Nephron progenitor cell (in vitro differentiated cells): ENCODE measurements at regions not wholly inside any gene's neighbourhood (a gene's known extent, or its start where the extent isn't known, plus 50 kb on each side); places are given as distances from the start of the nearest gene placed in this dataset.
"Not testable (repeated sequence)": the region's sequence is repeated elsewhere in the genome, so short reads cannot be mapped to it uniquely, and the experiment has no call there.

Experiments used
- DNase-seq: peaks from one replicate; pipeline ENCODE4 v3.0.0; 2021
- H3K27ac Mint-ChIP-seq: 2 replicates; pipeline ENCODE4 v1.8.0; 2021; ENCODE audit warnings: mild to moderate bottlenecking, moderate library complexity, mixed read lengths
- H3K27me3 Mint-ChIP-seq: 2 replicates; pipeline ENCODE4 v1.8.0; 2021; ENCODE audit warnings: mild to moderate bottlenecking, low read depth, mixed read lengths; ENCODE audit not compliant: poor library complexity
- H3K36me3 Mint-ChIP-seq: 2 replicates; pipeline ENCODE4 v1.8.0; 2021; ENCODE audit warnings: low read depth, mixed read lengths
- H3K4me1 Mint-ChIP-seq: 2 replicates; pipeline ENCODE4 v1.8.0; 2021; ENCODE audit warnings: mixed read lengths
- H3K4me3 Mint-ChIP-seq: 2 replicates; pipeline ENCODE4 v1.8.0; 2021; ENCODE audit warnings: mild to moderate bottlenecking, moderate library complexity, mixed read lengths
- H3K9me3 Mint-ChIP-seq: 2 replicates; pipeline ENCODE4 v1.8.0; 2021; ENCODE audit warnings: mild to moderate bottlenecking, moderate library complexity, mixed read lengths
- TF ChIP-seq, protein P1 (sequence below): fragments of 200-600 bp; sonication (generic); IDR thresholded peaks from 2 replicates; pipeline ENCODE4 v1.5.0; 2021; ENCODE audit warnings: antibody characterized with exemption

DNA sequence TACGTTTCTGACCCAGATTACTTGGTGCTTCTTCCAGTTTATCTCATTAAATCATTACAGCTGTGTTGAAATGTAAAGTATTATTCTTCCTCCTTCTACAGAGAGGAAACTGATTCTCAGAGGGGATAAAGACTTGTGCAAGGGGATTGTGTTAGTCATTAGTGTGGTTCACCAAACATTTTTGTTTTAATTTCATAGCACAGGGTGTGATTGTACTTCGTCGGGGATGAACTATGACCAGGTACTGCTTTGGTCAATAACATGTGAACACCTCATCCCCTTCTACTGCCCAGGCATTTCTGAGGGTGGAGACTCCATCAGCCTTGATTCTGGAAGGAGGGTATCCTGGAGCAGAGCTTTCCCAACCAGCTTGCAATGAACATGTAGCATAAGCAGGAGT lies 120.2 kb upstream of the ALX4 start:
- no peak for DNase-seq
- H3K27me3 Mint-ChIP-seq, result peaks cover 62% of the 10 kb centered on the region
- H3K27ac Mint-ChIP-seq, result no peak overlapping the region
- TF ChIP-seq, protein P1, sequence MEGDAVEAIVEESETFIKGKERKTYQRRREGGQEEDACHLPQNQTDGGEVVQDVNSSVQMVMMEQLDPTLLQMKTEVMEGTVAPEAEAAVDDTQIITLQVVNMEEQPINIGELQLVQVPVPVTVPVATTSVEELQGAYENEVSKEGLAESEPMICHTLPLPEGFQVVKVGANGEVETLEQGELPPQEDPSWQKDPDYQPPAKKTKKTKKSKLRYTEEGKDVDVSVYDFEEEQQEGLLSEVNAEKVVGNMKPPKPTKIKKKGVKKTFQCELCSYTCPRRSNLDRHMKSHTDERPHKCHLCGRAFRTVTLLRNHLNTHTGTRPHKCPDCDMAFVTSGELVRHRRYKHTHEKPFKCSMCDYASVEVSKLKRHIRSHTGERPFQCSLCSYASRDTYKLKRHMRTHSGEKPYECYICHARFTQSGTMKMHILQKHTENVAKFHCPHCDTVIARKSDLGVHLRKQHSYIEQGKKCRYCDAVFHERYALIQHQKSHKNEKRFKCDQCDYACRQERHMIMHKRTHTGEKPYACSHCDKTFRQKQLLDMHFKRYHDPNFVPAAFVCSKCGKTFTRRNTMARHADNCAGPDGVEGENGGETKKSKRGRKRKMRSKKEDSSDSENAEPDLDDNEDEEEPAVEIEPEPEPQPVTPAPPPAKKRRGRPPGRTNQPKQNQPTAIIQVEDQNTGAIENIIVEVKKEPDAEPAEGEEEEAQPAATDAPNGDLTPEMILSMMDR, result no peak
- no peaks in the 10 kb centered on the region for H3K36me3 Mint-ChIP-seq
- H3K9me3 Mint-ChIP-seq, result no peaks in the 10 kb centered on the region
- H3K4me1 Mint-ChIP-seq, result peaks cover 7% of the 10 kb centered on the region
- no peak overlapping the region for H3K4me3 Mint-ChIP-seq

DNA sequence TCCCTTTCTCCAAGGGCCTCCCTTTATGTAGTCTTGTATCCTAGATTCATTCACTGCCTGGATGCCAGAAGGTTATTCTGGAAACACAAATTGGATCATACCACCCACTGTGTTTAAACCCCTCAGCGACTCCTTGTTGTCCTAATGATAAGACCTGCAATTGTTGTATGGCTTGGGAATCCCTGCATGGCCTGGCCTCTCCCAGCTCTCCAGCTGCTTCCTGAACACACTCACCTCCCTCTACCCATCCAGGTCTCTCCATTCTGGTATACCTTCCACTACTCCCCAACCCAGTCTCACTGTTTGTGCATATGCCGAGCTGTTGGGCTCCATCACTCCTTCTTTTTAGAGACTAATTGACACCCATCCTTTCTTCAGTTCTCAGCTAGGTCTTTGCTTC lies 124.3 kb upstream of the ALX4 start:
- H3K36me3 Mint-ChIP-seq, result no peaks in the 10 kb centered on the region
- H3K4me3 Mint-ChIP-seq, result no peak overlapping the region
- H3K27ac Mint-ChIP-seq, result no peak overlapping the region
- DNase-seq, result no peak
- peaks cover 67% of the 10 kb centered on the region for H3K27me3 Mint-ChIP-seq
- TF ChIP-seq, protein P1, result no peak
- H3K4me1 Mint-ChIP-seq, result no peaks in the 10 kb centered on the region
- H3K9me3 Mint-ChIP-seq, result peaks cover 1% of the 10 kb centered on the region

DNA sequence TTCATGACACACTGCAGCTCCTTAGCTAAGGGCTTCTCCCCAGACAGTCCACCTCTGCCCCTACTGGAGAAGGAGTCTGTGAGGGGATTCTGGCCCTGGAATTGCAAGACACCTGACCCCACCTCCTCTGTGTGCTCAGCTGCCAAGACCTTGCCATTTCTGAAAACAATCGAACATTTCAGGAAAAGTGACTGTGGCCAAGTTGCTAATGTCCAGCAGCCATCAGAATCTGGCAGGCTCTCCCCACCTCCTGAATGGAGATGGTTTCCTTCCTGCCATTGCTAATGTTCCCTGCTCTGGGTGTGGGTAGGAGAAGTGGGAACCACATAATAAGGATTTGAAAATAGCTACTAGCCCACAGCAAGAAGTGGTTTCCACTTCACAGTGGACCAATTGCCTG lies 127.2 kb upstream of the ALX4 start:
- Mint-ChIP-seq H3K9me3 (peaks cover 30% of the 10 kb centered on the region), H3K36me3 (no peaks in the 10 kb centered on the region), H3K4me3 (no peak overlapping the region), H3K27ac (no peak overlapping the region), H3K4me1 (no peaks in the 10 kb centered on the region), H3K27me3 (peaks cover 63% of the 10 kb centered on the region)
- TF ChIP-seq, protein P1, result no peak
- no peak for DNase-seq

DNA sequence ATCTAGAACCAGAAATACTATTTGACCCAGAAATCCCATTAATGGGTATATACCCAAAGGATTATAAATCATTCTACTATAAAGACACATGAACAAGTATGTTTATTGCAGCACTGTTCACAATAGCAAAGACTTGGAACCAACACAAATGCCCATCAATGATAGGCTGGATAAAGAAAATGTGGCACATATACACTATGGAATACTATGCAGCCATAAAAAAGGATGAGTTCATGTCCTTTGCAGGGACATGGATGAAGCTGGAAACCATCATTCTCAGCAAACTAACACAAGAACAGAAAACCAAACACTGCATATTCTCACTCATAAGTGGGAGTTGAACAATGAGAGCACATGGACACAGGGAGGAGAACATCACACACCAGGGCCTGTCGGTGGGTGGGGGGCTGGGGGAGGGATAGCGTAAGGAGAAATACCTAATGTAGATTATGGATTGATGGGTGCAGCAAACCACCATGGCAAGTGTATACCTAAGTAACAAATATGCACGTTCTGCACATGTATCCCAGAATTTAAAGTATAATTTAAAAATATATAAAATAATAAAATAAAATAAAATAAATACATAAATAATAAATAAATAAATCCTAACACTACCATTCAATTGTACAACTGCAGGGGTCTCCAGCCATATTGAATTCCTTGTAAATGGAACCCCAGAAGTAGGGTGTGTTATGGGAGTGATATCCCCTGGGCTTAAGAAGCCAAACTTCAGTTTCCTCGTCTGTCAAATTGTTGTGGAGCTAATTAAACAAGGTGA lies 122.4 kb upstream of the CD82 start:
- H3K36me3 Mint-ChIP-seq, H3K27ac Mint-ChIP-seq, H3K4me3 Mint-ChIP-seq, DNase-seq, H3K4me1 Mint-ChIP-seq: not testable (repeated sequence)
- H3K27me3 Mint-ChIP-seq, result peaks cover 41% of the 10 kb centered on the region
- H3K9me3 Mint-ChIP-seq, result peaks cover 43% of the 10 kb centered on the region

DNA sequence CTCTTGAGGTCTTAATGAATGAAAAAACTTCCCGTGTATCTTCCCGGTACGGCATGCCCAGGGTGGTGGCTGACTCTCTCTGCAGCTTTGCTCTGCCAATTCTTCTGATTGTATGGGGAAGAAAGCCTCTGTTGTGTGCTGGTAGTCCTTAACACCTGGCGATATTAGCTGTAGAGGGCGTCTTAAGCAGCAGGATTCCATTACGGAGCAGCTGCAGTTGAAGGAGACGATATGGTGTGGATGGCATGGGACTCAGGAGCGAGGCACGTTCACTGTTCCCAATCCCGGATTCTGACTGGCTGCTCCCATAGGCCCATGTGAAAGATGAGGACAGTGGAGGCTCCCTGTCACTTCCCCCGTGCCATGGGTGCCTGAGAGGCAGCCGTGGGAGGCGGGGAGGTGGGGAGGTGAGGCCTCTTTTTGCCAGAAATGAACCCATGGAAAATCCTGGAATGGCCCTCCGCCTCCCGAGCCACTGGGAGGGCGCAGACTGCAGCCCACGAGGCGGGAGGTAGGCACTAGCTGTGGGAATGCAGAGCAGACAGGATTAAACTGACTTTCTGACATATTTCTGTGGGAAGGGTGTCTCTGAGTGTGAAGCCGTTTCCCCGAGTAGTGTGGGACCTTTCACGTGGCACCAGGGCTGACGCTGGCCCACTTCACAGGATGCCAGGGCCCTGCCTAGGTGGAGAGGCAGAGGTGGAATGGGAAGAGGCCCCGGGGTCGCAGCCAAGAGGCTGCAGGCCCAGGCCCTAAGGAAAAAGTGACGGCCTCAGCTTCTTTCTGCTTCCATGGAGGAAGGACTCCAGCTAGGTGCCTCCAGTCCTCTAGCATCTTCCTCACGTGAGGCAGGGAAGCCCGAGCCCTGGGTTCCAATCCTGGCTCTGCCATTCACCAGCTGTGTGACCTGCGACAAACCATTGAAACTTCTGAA lies 121.4 kb upstream of the CD82 start:
- no peak for DNase-seq
- no peaks in the 10 kb centered on the region for H3K36me3 Mint-ChIP-seq
- peaks cover 9% of the 10 kb centered on the region for H3K4me1 Mint-ChIP-seq
- H3K27ac Mint-ChIP-seq, result no peak overlapping the region
- TF ChIP-seq, protein P1, result no peak
- peaks cover 38% of the 10 kb centered on the region for H3K27me3 Mint-ChIP-seq
- no peak overlapping the region for H3K4me3 Mint-ChIP-seq
- H3K9me3 Mint-ChIP-seq, result peaks cover 42% of the 10 kb centered on the region

DNA sequence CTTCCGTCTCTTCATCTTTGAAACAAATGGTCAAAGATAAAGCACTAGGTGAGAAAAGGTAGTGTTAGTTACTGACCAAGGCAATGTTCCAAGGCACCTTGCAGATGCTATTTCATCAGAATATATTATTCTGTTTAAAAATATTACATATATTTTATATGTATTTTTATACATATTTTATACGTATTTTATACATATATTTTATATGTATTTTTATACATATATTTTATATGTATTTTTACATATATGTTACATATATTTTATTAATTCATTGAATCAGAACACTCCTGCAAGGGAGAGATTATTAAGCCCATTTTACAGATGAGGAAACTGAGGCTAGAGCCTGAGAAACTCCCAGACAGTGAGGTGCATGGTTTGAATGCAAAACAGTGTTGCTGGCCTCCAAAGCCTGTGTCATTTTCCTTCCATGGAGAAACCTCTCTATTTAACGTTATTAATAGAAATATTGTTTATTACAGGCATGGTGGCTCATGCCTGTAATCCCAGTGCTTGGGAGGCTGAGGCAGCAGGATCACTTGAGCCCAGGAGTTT lies 120.6 kb upstream of the CD82 start:
- no peak overlapping the region for H3K27ac Mint-ChIP-seq
- H3K36me3 Mint-ChIP-seq, result no peaks in the 10 kb centered on the region
- H3K9me3 Mint-ChIP-seq, result peaks cover 35% of the 10 kb centered on the region
- peaks cover 9% of the 10 kb centered on the region for H3K4me1 Mint-ChIP-seq
- TF ChIP-seq, protein P1, result no peak
- no peak overlapping the region for H3K4me3 Mint-ChIP-seq
- peaks cover 42% of the 10 kb centered on the region for H3K27me3 Mint-ChIP-seq
- DNase-seq, result no peak
